Mesenchymal stem cell (in vitro differentiated cells and primary cell): ENCODE measurements at regions not wholly inside any gene's neighbourhood (a gene's known extent, or its start where the extent isn't known, plus 50 kb on each side); places are given as distances from the start of the nearest gene placed in this dataset.

Source experiments
- DNase-seq: peaks from one replicate; pipeline ENCODE4 v3.0.0-alpha.2; 2013
- H2AFZ ChIP-seq: one replicate; pipeline ENCODE4 v1.6.1; 2013; ENCODE audit warnings: low read depth, mild to moderate bottlenecking, control low read depth, inconsistent platforms, low read length, moderate library complexity
- H2AK5ac ChIP-seq: 2 replicates; pipeline ENCODE4 v1.6.1; 2013; ENCODE audit warnings: low read length, moderate library complexity, mild to moderate bottlenecking, inconsistent platforms; ENCODE audit not compliant: severe bottlenecking
- H2BK120ac ChIP-seq: one replicate; pipeline ENCODE4 v1.6.1; 2013; ENCODE audit warnings: low read depth, mild to moderate bottlenecking, inconsistent platforms, low read length, moderate library complexity
- H2BK12ac ChIP-seq, 2 experiments: one replicate each; pipeline ENCODE4 v1.6.1; 2013; ENCODE audit warnings: inconsistent platforms in 2 of 2, low read length in 2 of 2, mild to moderate bottlenecking in 2 of 2, moderate library complexity in 2 of 2, control low read depth in 1 of 2
- H2BK15ac ChIP-seq: one replicate; pipeline ENCODE4 v1.6.1; 2013; ENCODE audit warnings: mild to moderate bottlenecking, low read depth, inconsistent platforms; ENCODE audit not compliant: poor library complexity, severe bottlenecking
- H2BK5ac ChIP-seq: 2 replicates; pipeline ENCODE4 v1.6.1; 2013; ENCODE audit warnings: low read depth, mild to moderate bottlenecking, low read length, control low read depth, inconsistent platforms; ENCODE audit not compliant: poor library complexity, severe bottlenecking
- H3K14ac ChIP-seq, 2 experiments: one replicate each; pipeline ENCODE4 v1.6.1; 2013; ENCODE audit warnings: inconsistent platforms in 2 of 2, low read length in 2 of 2, control low read depth in 1 of 2, mild to moderate bottlenecking in 1 of 2, moderate library complexity in 1 of 2
- H3K18ac ChIP-seq, 2 experiments: one replicate each; pipeline ENCODE4 v1.6.1; 2013; ENCODE audit warnings: inconsistent platforms in 2 of 2, low read length in 2 of 2, control low read depth in 1 of 2, low read depth in 1 of 2, mild to moderate bottlenecking in 1 of 2
- H3K23ac ChIP-seq, 2 experiments: one replicate each; pipeline ENCODE4 v1.6.1; 2013; ENCODE audit warnings: inconsistent platforms in 2 of 2, low read length in 2 of 2, mild to moderate bottlenecking in 2 of 2, moderate library complexity in 2 of 2, control low read depth in 1 of 2
- H3K27ac ChIP-seq: 2 replicates; pipeline ENCODE4 v1.5.1; 2013; ENCODE audit warnings: mild to moderate bottlenecking, moderate library complexity, low read length, control low read depth, inconsistent platforms; ENCODE audit not compliant: poor library complexity, severe bottlenecking
- H3K27me3 ChIP-seq, 2 experiments: 2 replicates each; pipeline versions ENCODE4 v1.6.1 to v1.7.0; 2013; ENCODE audit warnings: low read length in 2 of 2, mild to moderate bottlenecking in 2 of 2, moderate library complexity in 2 of 2, control low read depth in 1 of 2, inconsistent platforms in 1 of 2; ENCODE audit not compliant: control insufficient read depth in 1 of 2, insufficient read depth in 1 of 2
- H3K36me3 ChIP-seq, 2 experiments: 2 replicates each; pipeline versions ENCODE4 v1.6.1 to v1.7.0; 2013; ENCODE audit warnings: low read length in 2 of 2, control low read depth in 1 of 2, inconsistent platforms in 1 of 2, low read depth in 1 of 2, mild to moderate bottlenecking in 1 of 2; ENCODE audit not compliant: insufficient read depth in 2 of 2, control insufficient read depth in 1 of 2
- H3K4ac ChIP-seq, 2 experiments: one replicate each; pipeline ENCODE4 v1.6.1; 2013; ENCODE audit warnings: inconsistent platforms in 2 of 2, low read length in 2 of 2, mild to moderate bottlenecking in 2 of 2, moderate library complexity in 2 of 2, control low read depth in 1 of 2, low read depth in 1 of 2
- H3K4me1 ChIP-seq: 2 replicates; pipeline ENCODE4 v1.6.1; 2013; ENCODE audit warnings: low read depth, low read length, control low read depth; ENCODE audit not compliant: control insufficient read depth, insufficient read depth
- H3K4me2 ChIP-seq: 2 replicates; pipeline ENCODE4 v1.6.1; 2013; ENCODE audit warnings: low read length, mild to moderate bottlenecking, inconsistent platforms; ENCODE audit not compliant: poor library complexity, severe bottlenecking
- H3K4me3 ChIP-seq, 2 experiments: 2 replicates each; pipeline versions ENCODE4 v1.5.1 to v1.7.0; 2013; ENCODE audit warnings: low read length in 2 of 2, mild to moderate bottlenecking in 2 of 2, control low read depth in 1 of 2, low read depth in 1 of 2; ENCODE audit not compliant: insufficient read depth in 1 of 2
- H3K79me1 ChIP-seq: replicated peaks from 2 replicates; pipeline ENCODE4 v1.6.1; 2013; ENCODE audit warnings: mild to moderate bottlenecking, control low read depth, low read length, inconsistent platforms; ENCODE audit not compliant: poor library complexity, severe bottlenecking
- H3K9ac ChIP-seq: 2 replicates; pipeline ENCODE4 v1.7.0; 2013; ENCODE audit warnings: mild to moderate bottlenecking, low read length, moderate library complexity
- H3K9me3 ChIP-seq: 2 replicates; pipeline ENCODE4 v1.7.0; 2013; ENCODE audit warnings: mild to moderate bottlenecking, low read length; ENCODE audit not compliant: control insufficient read depth
- H4K8ac ChIP-seq: one replicate; pipeline ENCODE4 v1.6.1; 2013; ENCODE audit warnings: inconsistent platforms, mild to moderate bottlenecking, low read length, moderate library complexity
- H4K91ac ChIP-seq: one replicate; pipeline ENCODE4 v1.6.1; 2013; ENCODE audit warnings: mild to moderate bottlenecking, low read length, inconsistent platforms
- WGBS: methylation state at CpG from one replicate; pipeline ENCODE4 v1.1.7; 2013; ENCODE audit warnings: mixed read lengths; 5-methylcytosine and 5-hydroxymethylcytosine counted together

- Histone ChIP-seq H3K79me1 (no peaks in the 10 kb centered on the region), H3K36me3 (no peaks in the 10 kb centered on the region), H3K9ac (peak overlapping the region; percentile 78), H2BK12ac (no peak overlapping the region), H3K4me1 (no peaks in the 10 kb centered on the region), H3K9me3 (peaks cover 7% of the 10 kb centered on the region), H3K27ac (no peak overlapping the region), H2BK120ac (no peak overlapping the region), H3K4ac (no peak overlapping the region), H3K18ac (no peak overlapping the region), H2BK5ac (no peak overlapping the region), H3K4me2 (no peak overlapping the region), H2AK5ac (no peak overlapping the region), H4K91ac (no peak overlapping the region), H4K8ac (no peak overlapping the region), H2BK15ac (no peak overlapping the region), H3K4me3 (no peak overlapping the region), H3K23ac (no peak overlapping the region), H3K14ac (no peak overlapping the region), H2AFZ (no peak overlapping the region), H3K27me3 (no peaks in the 10 kb centered on the region)
- peak; percentile 63 for DNase-seq
- 75% methylated on average over 3 of the region's 4 CpGs for WGBS
These were observed 87.0 kb upstream of the TSHZ3 start for GRCh38 chr19:31436121-31436776.

GRCh38 chr19:31438401-31439269 lies 89.4 kb upstream of the TSHZ3 start:
- no peaks in the 10 kb centered on the region for H3K36me3 ChIP-seq
- no peaks in the 10 kb centered on the region for H3K4me1 ChIP-seq
- no peak overlapping the region for H3K4me3 ChIP-seq
- H2AK5ac ChIP-seq = no peak overlapping the region
- H2BK15ac ChIP-seq = no peak overlapping the region
- H3K27ac ChIP-seq = no peak overlapping the region
- H3K4ac ChIP-seq = no peak overlapping the region
- H3K14ac ChIP-seq = no peak overlapping the region
- no peak overlapping the region for H4K91ac ChIP-seq
- H3K4me2 ChIP-seq = no peak overlapping the region
- WGBS = 89% methylated on average over 12 of the region's 12 CpGs
- no peak overlapping the region for H2AFZ ChIP-seq
- peaks cover 7% of the 10 kb centered on the region for H3K9me3 ChIP-seq
- H3K18ac ChIP-seq = no peak overlapping the region
- no peak overlapping the region for H3K9ac ChIP-seq
- no peaks in the 10 kb centered on the region for H3K79me1 ChIP-seq
- H4K8ac ChIP-seq = no peak overlapping the region
- no peak overlapping the region for H2BK5ac ChIP-seq
- no peak for DNase-seq
- no peak overlapping the region for H2BK120ac ChIP-seq
- H3K27me3 ChIP-seq = no peaks in the 10 kb centered on the region
- H3K23ac ChIP-seq = no peak overlapping the region
- H2BK12ac ChIP-seq = no peak overlapping the region

GRCh38 chr19:31439270-31439573 lies 90.0 kb upstream of the TSHZ3 start:
- no peaks in the 10 kb centered on the region for H3K79me1 ChIP-seq
- 78% methylated on average over 4 of the region's 4 CpGs for WGBS
- H4K8ac ChIP-seq = no peak overlapping the region
- H2BK120ac ChIP-seq = no peak overlapping the region
- no peak for DNase-seq
- no peak overlapping the region for H3K18ac ChIP-seq
- H3K4me1 ChIP-seq = no peaks in the 10 kb centered on the region
- no peak overlapping the region for H3K27ac ChIP-seq
- H2BK12ac ChIP-seq = no peak overlapping the region
- no peak overlapping the region for H3K4me3 ChIP-seq
- no peak overlapping the region for H3K4me2 ChIP-seq
- no peak overlapping the region for H2BK5ac ChIP-seq
- H3K4ac ChIP-seq = no peak overlapping the region
- H2AK5ac ChIP-seq = no peak overlapping the region
- no peak overlapping the region for H3K23ac ChIP-seq
- peaks cover 7% of the 10 kb centered on the region for H3K9me3 ChIP-seq
- no peaks in the 10 kb centered on the region for H3K27me3 ChIP-seq
- no peak overlapping the region for H3K14ac ChIP-seq
- H3K36me3 ChIP-seq = no peaks in the 10 kb centered on the region
- H2AFZ ChIP-seq = no peak overlapping the region
- no peak overlapping the region for H3K9ac ChIP-seq
- no peak overlapping the region for H2BK15ac ChIP-seq
- no peak overlapping the region for H4K91ac ChIP-seq

GRCh38 chr19:31444931-31445330 lies 95.7 kb upstream of the TSHZ3 start:
- Histone ChIP-seq H2AFZ (no peak overlapping the region), H4K8ac (no peak overlapping the region), H3K27ac (no peak overlapping the region), H2BK5ac (no peak overlapping the region), H3K79me1 (no peaks in the 10 kb centered on the region), H3K9me3 (no peaks in the 10 kb centered on the region), H3K23ac (no peak overlapping the region), H3K14ac (no peak overlapping the region), H3K18ac (no peak overlapping the region), H3K36me3 (no peaks in the 10 kb centered on the region), H2BK120ac (no peak overlapping the region), H2BK15ac (no peak overlapping the region), H3K4ac (no peak overlapping the region), H3K27me3 (no peaks in the 10 kb centered on the region), H2AK5ac (no peak overlapping the region), H2BK12ac (no peak overlapping the region), H3K9ac (no peak overlapping the region), H3K4me2 (no peak overlapping the region), H3K4me1 (peaks cover 3% of the 10 kb centered on the region), H4K91ac (no peak overlapping the region), H3K4me3 (no peak overlapping the region)
- WGBS = 87% methylated on average over 4 of the region's 4 CpGs
- DNase-seq = no peak
